ENCODE measurements at regions not wholly inside any gene's neighbourhood (a gene's known extent, or its start where the extent isn't known, plus 50 kb on each side); places are given as distances from the start of the nearest gene placed in this dataset.
"Not testable (repeated sequence)": the region's sequence is repeated elsewhere in the genome, so short reads cannot be mapped to it uniquely, and the experiment has no call there.

DNA sequence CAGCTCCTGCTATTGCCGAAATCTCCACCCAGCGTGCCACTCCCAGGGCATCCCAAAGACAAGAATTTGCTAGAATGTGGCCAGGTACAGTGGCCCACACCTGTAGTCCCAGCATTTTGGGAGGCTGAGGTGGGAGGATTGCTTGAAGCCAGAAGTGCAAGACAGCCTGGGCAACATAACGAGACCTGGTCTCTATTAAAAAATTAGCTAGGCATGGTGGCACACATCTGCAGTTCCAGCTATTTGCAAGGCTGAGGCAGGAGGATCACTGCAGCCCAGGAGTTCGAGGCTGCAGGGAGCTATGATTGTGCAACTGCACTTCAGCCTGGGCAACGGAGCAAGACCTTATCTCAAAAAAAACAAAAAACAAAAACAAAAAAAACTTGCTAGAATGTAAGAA lies 73.3 kb upstream of the LYZL2 start:
- H3K9me3 Mint-ChIP-seq = no peaks in the 10 kb centered on the region
- H3K4me1 Mint-ChIP-seq = peaks cover 52% of the 10 kb centered on the region
- H3K27ac Mint-ChIP-seq (ENCODE audit: unreplicated experiment) = no peak overlapping the region
- no peaks in the 10 kb centered on the region for H3K36me3 Mint-ChIP-seq (ENCODE audit: low read depth)
- no peak for DNase-seq (ENCODE audit: low read depth, low spot score)
- H3K4me3 Mint-ChIP-seq = no peak overlapping the region
- H3K27me3 Mint-ChIP-seq (ENCODE audit: low read depth) = peaks cover 3% of the 10 kb centered on the region
- TF ChIP-seq, protein P1, sequence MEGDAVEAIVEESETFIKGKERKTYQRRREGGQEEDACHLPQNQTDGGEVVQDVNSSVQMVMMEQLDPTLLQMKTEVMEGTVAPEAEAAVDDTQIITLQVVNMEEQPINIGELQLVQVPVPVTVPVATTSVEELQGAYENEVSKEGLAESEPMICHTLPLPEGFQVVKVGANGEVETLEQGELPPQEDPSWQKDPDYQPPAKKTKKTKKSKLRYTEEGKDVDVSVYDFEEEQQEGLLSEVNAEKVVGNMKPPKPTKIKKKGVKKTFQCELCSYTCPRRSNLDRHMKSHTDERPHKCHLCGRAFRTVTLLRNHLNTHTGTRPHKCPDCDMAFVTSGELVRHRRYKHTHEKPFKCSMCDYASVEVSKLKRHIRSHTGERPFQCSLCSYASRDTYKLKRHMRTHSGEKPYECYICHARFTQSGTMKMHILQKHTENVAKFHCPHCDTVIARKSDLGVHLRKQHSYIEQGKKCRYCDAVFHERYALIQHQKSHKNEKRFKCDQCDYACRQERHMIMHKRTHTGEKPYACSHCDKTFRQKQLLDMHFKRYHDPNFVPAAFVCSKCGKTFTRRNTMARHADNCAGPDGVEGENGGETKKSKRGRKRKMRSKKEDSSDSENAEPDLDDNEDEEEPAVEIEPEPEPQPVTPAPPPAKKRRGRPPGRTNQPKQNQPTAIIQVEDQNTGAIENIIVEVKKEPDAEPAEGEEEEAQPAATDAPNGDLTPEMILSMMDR (conservative IDR thresholded peaks at IDR 0.05) = no peak

- DNase-seq (ENCODE audit: low read depth, low spot score) = no peak
- Mint-ChIP-seq H3K27ac (ENCODE audit: unreplicated experiment) (no peak overlapping the region), H3K4me1 (peaks cover 54% of the 10 kb centered on the region), H3K9me3 (no peaks in the 10 kb centered on the region), H3K36me3 (ENCODE audit: low read depth) (no peaks in the 10 kb centered on the region), H3K4me3 (no peak overlapping the region), H3K27me3 (ENCODE audit: low read depth) (peaks cover 3% of the 10 kb centered on the region)
- TF ChIP-seq, protein P1 (conservative IDR thresholded peaks at IDR 0.05) = no peak
Observed at GRCh38 chr10:30701451-30702173, 72.1 kb upstream of the LYZL2 start.

- H3K36me3 Mint-ChIP-seq (ENCODE audit: low read depth) = no peaks in the 10 kb centered on the region
- peaks cover 34% of the 10 kb centered on the region for H3K4me1 Mint-ChIP-seq
- H3K9me3 Mint-ChIP-seq = no peaks in the 10 kb centered on the region
- no peak overlapping the region for H3K4me3 Mint-ChIP-seq
- no peak overlapping the region for H3K27ac Mint-ChIP-seq (ENCODE audit: unreplicated experiment)
- DNase-seq (ENCODE audit: low read depth, low spot score) = no peak
- TF ChIP-seq, protein P1 (conservative IDR thresholded peaks at IDR 0.05) = no peak
- H3K27me3 Mint-ChIP-seq (ENCODE audit: low read depth) = peaks cover 3% of the 10 kb centered on the region
Observed at GRCh38 chr10:30697806-30698205, 68.3 kb upstream of the LYZL2 start.

GRCh38 chr10:30697221-30697620 lies 67.7 kb upstream of the LYZL2 start:
- H3K27me3 Mint-ChIP-seq (ENCODE audit: low read depth); H3K9me3 Mint-ChIP-seq: not testable (repeated sequence)

GRCh38 chr10:30696416-30697185 lies 67.0 kb upstream of the LYZL2 start:
- H3K27ac Mint-ChIP-seq (ENCODE audit: unreplicated experiment); H3K9me3 Mint-ChIP-seq; H3K36me3 Mint-ChIP-seq (ENCODE audit: low read depth); H3K4me3 Mint-ChIP-seq; H3K27me3 Mint-ChIP-seq (ENCODE audit: low read depth); DNase-seq (ENCODE audit: low read depth, low spot score): not testable (repeated sequence)
- peaks cover 31% of the 10 kb centered on the region for H3K4me1 Mint-ChIP-seq

More at GRCh38 chr10:30697221-30697620, 67.7 kb upstream of the LYZL2 start:
- not testable (repeated sequence) for H3K27ac Mint-ChIP-seq (ENCODE audit: unreplicated experiment); DNase-seq (ENCODE audit: low read depth, low spot score); H3K4me3 Mint-ChIP-seq; H3K36me3 Mint-ChIP-seq (ENCODE audit: low read depth)
- peaks cover 34% of the 10 kb centered on the region for H3K4me1 Mint-ChIP-seq

- H3K27ac Mint-ChIP-seq (ENCODE audit: unreplicated experiment); H3K27me3 Mint-ChIP-seq (ENCODE audit: low read depth); DNase-seq (ENCODE audit: low read depth, low spot score); H3K4me3 Mint-ChIP-seq; H3K36me3 Mint-ChIP-seq (ENCODE audit: low read depth); H3K9me3 Mint-ChIP-seq: not testable (repeated sequence)
- peaks cover 25% of the 10 kb centered on the region for H3K4me1 Mint-ChIP-seq
Observed at GRCh38 chr10:30695481-30696236, 66.1 kb upstream of the LYZL2 start.
